CD4-positive, alpha-beta T cell treated with Interleukin-17A for 4 hours (primary cell): ENCODE measurements at regions not wholly inside any gene's neighbourhood (a gene's known extent, or its start where the extent isn't known, plus 50 kb on each side); places are given as distances from the start of the nearest gene placed in this dataset.
"Not testable (repeated sequence)": the region's sequence is repeated elsewhere in the genome, so short reads cannot be mapped to it uniquely, and the experiment has no call there.

Experiments used
- DNase-seq: peaks from one replicate; pipeline ENCODE4 v3.0.0-alpha.2; 2020; ENCODE audit warnings: mixed read lengths

GRCh38 chr18:8501044-8501443, 108.2 kb upstream of the RAB12 start:
- no peak for DNase-seq

DNA sequence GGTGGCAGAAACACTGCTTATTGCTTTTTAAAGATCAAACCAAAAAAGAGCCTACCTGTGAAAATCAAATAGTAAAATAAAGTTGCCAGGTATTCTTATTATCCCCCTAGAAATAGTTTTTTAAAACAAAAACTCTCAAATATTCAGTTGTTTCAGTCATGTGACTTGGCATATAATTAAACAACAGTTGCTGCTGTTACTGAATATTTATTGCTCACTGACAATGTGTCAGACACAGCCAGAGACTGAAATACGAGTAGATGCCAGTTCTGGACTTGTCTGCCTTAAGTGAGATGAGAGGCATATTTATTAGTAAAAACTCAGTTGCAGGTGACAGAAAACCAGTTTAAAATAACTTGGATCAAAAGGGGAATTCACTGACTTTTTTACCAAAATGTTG, 106.0 kb upstream of the RAB12 start:
- no peak for DNase-seq

DNA sequence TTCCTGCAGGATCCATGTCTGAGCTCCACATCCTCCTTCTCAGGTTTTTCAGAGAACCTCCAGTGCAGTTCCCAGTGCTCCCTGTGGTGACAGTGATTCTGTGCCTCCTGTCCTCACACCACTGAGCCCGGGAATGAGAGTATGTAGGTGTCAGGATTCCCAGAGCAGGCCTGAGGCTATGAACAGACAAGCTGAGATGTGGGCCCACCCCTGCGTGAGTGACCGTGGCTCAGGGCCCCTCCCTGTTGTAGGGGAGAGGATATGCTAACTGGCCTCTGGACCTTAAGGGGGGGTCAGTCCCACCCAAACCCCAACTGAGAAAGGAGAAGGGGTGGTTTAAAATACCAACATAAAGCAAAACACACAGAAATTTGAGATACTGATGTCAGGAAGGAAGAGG, 104.8 kb upstream of the RAB12 start:
- no peak for DNase-seq

GRCh38 chr18:8504880-8505435, 104.3 kb upstream of the RAB12 start:
- DNase-seq: no peak

GRCh38 chr18:8506251-8507049, 102.8 kb upstream of the RAB12 start:
- DNase-seq: no peak

DNA sequence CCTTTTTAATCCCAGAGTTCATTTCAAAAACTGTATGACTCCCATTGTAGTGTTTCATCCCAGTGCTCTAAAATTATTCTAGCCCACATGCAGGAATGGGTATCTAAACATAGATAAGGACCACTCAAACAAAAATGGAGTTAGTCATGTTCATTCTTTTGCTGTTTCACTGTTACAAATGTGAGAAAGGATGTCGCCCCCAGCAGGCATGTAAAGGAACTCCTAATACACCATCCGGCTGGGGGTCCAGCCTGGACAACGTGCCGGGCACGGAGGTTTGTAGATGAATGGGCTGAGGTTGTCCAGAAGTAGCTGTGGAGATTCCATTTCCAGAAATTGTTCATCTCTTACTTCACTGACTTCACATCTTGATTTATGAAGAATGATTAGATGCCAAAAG, 101.9 kb upstream of the RAB12 start:
- no peak for DNase-seq

GRCh38 chr18:8507915-8508705, 101.1 kb upstream of the RAB12 start:
- DNase-seq: no peak

DNA sequence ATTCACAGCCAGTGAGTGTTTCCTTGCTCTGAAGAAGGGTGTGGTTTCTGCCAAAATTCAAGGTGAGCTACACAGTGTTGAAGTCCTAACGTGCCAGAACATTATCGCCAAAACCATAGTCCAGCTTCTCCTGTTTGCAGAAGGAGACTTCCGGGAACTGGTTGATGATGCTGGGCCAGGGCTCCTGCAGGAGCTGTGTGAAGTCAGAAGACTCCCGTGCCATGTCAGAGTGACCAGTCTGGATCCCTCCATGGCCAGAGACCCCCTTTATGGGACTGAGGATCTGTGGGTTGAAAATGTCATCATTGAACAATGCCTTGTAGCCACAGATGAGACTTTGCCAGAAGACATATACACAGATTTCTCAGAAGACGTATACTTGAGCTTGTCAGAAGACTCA, 96.0 kb upstream of the RAB12 start:
- DNase-seq: no peak

GRCh38 chr18:8514409-8514808, 94.8 kb upstream of the RAB12 start:
- DNase-seq: no peak

- DNase-seq: no peak
Observed at GRCh38 chr18:8515142-8515865, 93.9 kb upstream of the RAB12 start.

- no peak for DNase-seq
Observed at GRCh38 chr18:8516371-8517250, 92.6 kb upstream of the RAB12 start.

- DNase-seq: no peak
Observed at GRCh38 chr18:8517276-8517675, 92.0 kb upstream of the RAB12 start.

GRCh38 chr18:8519102-8519501, 90.1 kb upstream of the RAB12 start:
- DNase-seq: no peak

DNA sequence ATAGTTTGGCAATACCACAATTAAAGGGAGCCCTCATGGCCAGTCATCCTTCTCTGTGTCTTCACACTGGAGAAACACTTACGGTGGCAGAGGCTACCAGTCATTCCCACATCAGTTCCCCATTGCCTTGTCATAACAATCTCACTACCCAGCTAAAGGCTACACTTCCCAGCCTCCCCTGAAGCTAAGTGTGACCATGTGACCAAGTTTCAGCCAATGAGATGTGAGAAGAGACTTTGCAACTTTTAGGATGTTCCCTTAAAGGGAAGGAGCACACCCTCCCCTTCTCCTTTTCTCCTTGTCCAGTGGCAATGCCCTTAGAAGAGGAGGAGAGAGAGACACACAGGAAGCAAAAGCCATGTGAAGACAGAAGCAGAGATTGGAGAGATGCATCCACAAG, 89.0 kb upstream of the RAB12 start:
- DNase-seq: no peak

- no peak for DNase-seq
Observed at GRCh38 chr18:8522756-8523155, 86.5 kb upstream of the RAB12 start.

DNA sequence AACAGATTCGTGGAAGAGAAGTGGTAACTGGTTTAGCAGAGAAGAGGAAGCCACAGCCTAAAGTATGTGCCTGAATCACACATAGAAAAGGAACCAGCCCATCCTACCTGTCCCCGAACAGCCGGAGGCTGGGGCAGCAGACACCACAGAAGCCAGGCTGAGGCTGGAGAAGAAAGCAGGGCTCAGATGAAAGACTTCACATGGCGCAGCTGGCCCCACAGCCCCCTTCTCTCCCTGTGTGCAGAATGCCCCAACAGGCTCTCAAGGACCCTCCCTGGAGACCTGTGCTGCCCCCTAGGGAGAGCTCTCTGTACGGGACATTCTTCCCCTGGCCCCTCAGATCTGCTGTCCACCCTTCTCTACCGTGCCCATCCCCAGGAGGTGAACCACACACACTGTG, 83.5 kb upstream of the RAB12 start:
- DNase-seq: no peak

- no peak for DNase-seq
Observed at GRCh38 chr18:8526332-8526731, 82.9 kb upstream of the RAB12 start.

GRCh38 chr18:8529609-8530008, 79.6 kb upstream of the RAB12 start:
- DNase-seq: no peak

DNA sequence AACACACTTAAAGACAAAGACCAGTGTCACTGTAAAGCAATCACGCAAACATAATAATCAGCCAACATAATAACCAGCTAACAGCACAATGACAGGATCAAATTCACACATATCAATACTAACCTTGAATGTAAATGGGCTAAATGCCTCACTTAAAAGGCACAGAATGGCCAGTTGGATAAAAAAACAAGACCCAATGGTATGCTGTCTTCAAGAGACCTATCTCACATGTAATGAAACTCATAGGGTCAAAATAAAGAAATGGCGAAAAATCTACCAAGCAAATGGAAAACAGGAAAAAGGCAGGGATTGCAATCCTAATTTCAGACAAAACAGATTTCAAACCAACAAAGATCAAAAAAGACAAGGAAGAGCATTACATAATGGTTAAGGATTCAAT, 78.2 kb upstream of the RAB12 start:
- not testable (repeated sequence) for DNase-seq

DNA sequence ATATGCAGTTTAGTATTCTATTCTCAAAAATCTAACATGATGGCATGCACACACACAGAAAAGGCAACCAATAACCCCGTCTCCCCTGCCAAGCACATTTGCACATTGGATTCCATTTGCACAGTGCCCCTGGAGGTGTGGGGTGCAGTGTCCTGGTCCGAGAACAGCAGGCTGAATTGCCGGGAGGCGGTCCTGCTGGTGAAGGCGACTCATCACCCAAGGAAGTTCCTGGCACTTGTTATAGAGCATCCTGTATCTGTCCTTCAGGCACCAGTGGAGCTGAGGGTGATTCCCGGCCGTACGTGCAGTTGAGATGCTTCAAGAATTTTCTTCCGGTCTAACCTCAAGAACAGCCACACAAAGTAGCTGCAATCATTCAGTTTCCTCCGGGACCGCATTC, 73.0 kb upstream of the RAB12 start:
- DNase-seq: no peak

DNA sequence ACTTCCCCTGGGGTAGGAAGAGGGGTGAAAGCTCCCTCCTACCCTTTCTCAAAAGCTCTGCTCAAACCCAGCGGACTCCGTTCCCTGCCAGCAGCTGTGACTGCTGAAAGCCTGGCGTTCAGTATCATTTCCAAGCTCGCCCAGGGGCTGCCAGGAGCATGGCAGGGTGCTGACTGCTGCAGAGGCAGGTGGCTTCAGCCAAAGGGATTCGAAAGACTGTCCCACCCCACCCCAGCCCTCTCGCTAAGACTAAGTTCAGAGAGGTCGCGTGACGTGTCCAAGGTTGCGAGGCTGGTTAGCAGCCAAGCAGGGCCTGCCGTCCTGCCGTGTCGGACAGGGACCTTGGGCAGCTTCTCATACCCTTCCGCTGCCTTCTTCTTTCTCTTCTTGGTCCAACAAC, 72.3 kb upstream of the RAB12 start:
- no peak for DNase-seq

- DNase-seq: no peak
Observed at GRCh38 chr18:8537400-8537799, 71.8 kb upstream of the RAB12 start.
